Spleen (tissue), 7 donors: ENCODE measurements at regions not wholly inside any gene's neighbourhood (a gene's known extent, or its start where the extent isn't known, plus 50 kb on each side); places are given as distances from the start of the nearest gene placed in this dataset.

ENCODE experiments used
- POLR2A ChIP-seq, 3 donors: fragments of 450-650 bp; IDR thresholded peaks; one replicate each; pipeline ENCODE4 v1.5.1; 2017; ENCODE audit warnings: antibody characterized with exemption in 3 of 3, mild to moderate bottlenecking in 1 of 3
- POLR2AphosphoS5 ChIP-seq, 3 donors: sonication (generic); formaldehyde crosslinking; IDR thresholded peaks; one replicate each; pipeline ENCODE4 v1.5.1; 2017; ENCODE audit warnings: antibody characterized with exemption in 3 of 3
- TF ChIP-seq, protein P1 (sequence below), 11 experiments: fragments of 200-600 bp in 7 of 11; fragments of 450-650 bp in 4 of 11; sonication (generic) in 4 of 11; IDR thresholded peaks in 8 of 11; conservative IDR thresholded peaks in 3 of 11; 1 replicate in 7 of 11; 2 replicates in 4 of 11; pipeline versions ENCODE4 v1.4.0 to v1.8.0; 2016 to 2021; ENCODE audit warnings: antibody characterized with exemption in 11 of 11, inconsistent platforms in 4 of 11, mild to moderate bottlenecking in 1 of 11
- donor health status: DM: no; HTN: no; CAD: no; lungs with moderate emphysema.
- donor health status: DM: no; HTN: no; CAD: no.
- donor health status: DM: no; HTN: no; CAD: no.

DNA sequence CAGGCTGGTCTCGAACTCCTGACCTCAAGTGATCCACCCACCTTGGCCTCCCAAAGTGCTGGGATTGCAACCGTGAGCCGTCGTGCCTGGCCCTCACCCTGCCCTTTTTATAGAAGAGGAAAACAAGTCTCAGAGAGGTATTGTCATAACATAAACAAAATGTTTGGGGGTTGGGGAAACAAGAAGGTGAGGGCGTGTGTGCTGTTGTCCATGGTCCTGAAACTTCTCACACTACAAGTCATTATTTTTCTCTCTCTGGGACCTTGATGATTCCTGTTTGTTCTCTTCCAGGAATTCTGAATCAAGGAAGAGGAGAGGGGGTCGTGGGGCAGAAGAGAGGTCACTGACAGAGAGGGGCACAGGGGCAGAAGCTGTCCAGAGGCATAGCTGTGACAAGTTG is 160.2 kb upstream of the LHX1 start:
- TF ChIP-seq, protein P1, sequence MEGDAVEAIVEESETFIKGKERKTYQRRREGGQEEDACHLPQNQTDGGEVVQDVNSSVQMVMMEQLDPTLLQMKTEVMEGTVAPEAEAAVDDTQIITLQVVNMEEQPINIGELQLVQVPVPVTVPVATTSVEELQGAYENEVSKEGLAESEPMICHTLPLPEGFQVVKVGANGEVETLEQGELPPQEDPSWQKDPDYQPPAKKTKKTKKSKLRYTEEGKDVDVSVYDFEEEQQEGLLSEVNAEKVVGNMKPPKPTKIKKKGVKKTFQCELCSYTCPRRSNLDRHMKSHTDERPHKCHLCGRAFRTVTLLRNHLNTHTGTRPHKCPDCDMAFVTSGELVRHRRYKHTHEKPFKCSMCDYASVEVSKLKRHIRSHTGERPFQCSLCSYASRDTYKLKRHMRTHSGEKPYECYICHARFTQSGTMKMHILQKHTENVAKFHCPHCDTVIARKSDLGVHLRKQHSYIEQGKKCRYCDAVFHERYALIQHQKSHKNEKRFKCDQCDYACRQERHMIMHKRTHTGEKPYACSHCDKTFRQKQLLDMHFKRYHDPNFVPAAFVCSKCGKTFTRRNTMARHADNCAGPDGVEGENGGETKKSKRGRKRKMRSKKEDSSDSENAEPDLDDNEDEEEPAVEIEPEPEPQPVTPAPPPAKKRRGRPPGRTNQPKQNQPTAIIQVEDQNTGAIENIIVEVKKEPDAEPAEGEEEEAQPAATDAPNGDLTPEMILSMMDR (IDR thresholded peaks at IDR 0.05 in 8 of 11, conservative IDR thresholded peaks at IDR 0.05 in 3 of 11), result no peak
- TF ChIP-seq POLR2AphosphoS5 (IDR thresholded peaks at IDR 0.05) (no peak), POLR2A (IDR thresholded peaks at IDR 0.05) (no peak)
